ENCODE measurements at regions not wholly inside any gene's neighbourhood (a gene's known extent, or its start where the extent isn't known, plus 50 kb on each side); places are given as distances from the start of the nearest gene placed in this dataset.
A peak's percentile ranks its signal among the peaks of the same experiment; 100 is the strongest.

GRCh38 chr3:168885028-168885427, 778.5 kb downstream of the MECOM start:
- DNase-seq, result no peak

GRCh38 chr3:168884353-168884903, 779.1 kb downstream of the MECOM start:
- DNase-seq, result peak; percentile 68

- DNase-seq, result no peak
These were observed 780.4 kb downstream of the MECOM start for GRCh38 chr3:168883145-168883544.

GRCh38 chr3:168881804-168882203, 781.7 kb downstream of the MECOM start:
- DNase-seq, result no peak

GRCh38 chr3:168878655-168879054, 782.9 kb upstream of the GOLIM4 start:
- no peak for DNase-seq

GRCh38 chr3:168877899-168878298, 782.2 kb upstream of the GOLIM4 start:
- no peak for DNase-seq

- no peak for DNase-seq
These were observed 780.8 kb upstream of the GOLIM4 start for GRCh38 chr3:168876346-168877035.

- DNase-seq, result no peak
These were observed 777.1 kb upstream of the GOLIM4 start for GRCh38 chr3:168872826-168873225.

GRCh38 chr3:168870892-168871291, 775.2 kb upstream of the GOLIM4 start:
- DNase-seq, result no peak

- no peak for DNase-seq
These were observed 769.4 kb upstream of the GOLIM4 start for GRCh38 chr3:168865022-168865551.

- no peak for DNase-seq
These were observed 768.6 kb upstream of the GOLIM4 start for GRCh38 chr3:168864107-168865021.

- DNase-seq, result no peak
These were observed 767.8 kb upstream of the GOLIM4 start for GRCh38 chr3:168863561-168863960.

- no peak for DNase-seq
These were observed 766.7 kb upstream of the GOLIM4 start for GRCh38 chr3:168862466-168862865.

- no peak for DNase-seq
These were observed 764.9 kb upstream of the GOLIM4 start for GRCh38 chr3:168860592-168860991.

- DNase-seq, result no peak
These were observed 764.3 kb upstream of the GOLIM4 start for GRCh38 chr3:168860028-168860427.

GRCh38 chr3:168859574-168859973, 763.9 kb upstream of the GOLIM4 start:
- no peak for DNase-seq

- no peak for DNase-seq
These were observed 763.4 kb upstream of the GOLIM4 start for GRCh38 chr3:168859143-168859542.

- no peak for DNase-seq
These were observed 762.6 kb upstream of the GOLIM4 start for GRCh38 chr3:168858327-168858726.

GRCh38 chr3:168850109-168850508, 754.4 kb upstream of the GOLIM4 start:
- DNase-seq, result no peak

GRCh38 chr3:168847291-168847883, 751.7 kb upstream of the GOLIM4 start:
- DNase-seq, result peak; percentile 31

- no peak for DNase-seq
These were observed 749.3 kb upstream of the GOLIM4 start for GRCh38 chr3:168844894-168845482.

GRCh38 chr3:168844472-168844871, 748.7 kb upstream of the GOLIM4 start:
- DNase-seq, result no peak
